ENCODE measurements at regions not wholly inside any gene's neighbourhood (a gene's known extent, or its start where the extent isn't known, plus 50 kb on each side); places are given as distances from the start of the nearest gene placed in this dataset.

DNA sequence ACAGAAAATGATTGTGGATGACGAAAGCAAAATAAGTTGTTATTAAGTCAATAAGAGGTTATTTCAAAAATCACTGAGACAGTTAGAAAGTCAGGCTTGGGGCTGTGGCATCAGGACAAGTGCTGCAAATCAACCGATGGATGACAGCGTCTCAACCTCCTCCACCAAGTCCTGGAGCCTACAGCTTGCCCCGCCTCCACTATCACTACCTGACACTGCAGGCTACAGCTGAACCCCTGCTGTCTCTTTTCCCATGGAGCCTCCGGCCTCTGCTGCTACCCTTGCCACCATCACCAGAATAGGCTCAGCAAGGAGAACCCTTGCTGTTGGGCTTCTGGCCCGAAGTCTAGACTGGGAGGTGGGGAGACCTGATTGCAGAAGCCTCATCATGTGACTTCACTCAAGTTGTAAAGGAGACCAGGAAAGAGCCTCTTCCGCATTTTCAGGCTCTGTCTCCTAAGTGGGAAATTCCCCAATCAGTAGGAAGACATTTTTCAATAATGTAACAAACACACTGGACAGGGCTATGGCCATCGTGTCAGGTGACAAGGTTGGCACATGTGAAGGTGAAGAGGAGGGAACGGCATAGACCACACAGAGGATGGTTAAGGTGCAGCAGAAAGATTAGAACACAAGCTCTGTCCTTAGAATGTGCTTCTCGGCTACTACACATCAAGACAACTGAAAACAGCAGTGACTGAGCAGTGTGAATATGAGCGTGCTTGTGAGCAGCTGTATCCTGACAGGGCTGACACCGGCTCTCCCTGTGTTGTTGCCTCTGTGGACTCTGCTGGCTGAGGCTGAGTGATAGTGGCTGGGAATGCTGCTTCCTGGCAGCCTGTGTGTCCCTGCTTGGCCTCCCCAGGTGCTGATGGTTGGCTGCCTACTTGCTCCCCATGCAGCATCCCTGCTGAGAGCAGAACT lies 660.7 kb downstream of the PTPRU start:
- H3K9ac ChIP-seq (ENCODE audit: extremely low read depth, low read length, poor library complexity, severe bottlenecking) = no peak overlapping the region
- no peak overlapping the region for H3K27ac ChIP-seq (ENCODE audit: low read depth, low read length)
- Mint-ChIP-seq H3K4me3 (no peak overlapping the region), H3K9me3 (no peaks in the 10 kb centered on the region), H3K4me1 (peaks cover 10% of the 10 kb centered on the region), H3K27me3 (ENCODE audit: insufficient read depth) (peaks cover 2% of the 10 kb centered on the region), H3K27ac (no peak overlapping the region), H3K36me3 (ENCODE audit: low read depth) (no peaks in the 10 kb centered on the region)
- 74 to 82% methylated on average over 9 to 12 of the region's 12 CpGs for WGBS, 2 experiments (ENCODE audit: insufficient coverage in 1 of 2, insufficient read length in 1 of 2)
- H3K4me3 ChIP-seq (ENCODE audit: low read length) = no peak overlapping the region
- H3K9me3 ChIP-seq (ENCODE audit: control insufficient read depth, low read length) = no peaks in the 10 kb centered on the region
- TF ChIP-seq, protein P1, sequence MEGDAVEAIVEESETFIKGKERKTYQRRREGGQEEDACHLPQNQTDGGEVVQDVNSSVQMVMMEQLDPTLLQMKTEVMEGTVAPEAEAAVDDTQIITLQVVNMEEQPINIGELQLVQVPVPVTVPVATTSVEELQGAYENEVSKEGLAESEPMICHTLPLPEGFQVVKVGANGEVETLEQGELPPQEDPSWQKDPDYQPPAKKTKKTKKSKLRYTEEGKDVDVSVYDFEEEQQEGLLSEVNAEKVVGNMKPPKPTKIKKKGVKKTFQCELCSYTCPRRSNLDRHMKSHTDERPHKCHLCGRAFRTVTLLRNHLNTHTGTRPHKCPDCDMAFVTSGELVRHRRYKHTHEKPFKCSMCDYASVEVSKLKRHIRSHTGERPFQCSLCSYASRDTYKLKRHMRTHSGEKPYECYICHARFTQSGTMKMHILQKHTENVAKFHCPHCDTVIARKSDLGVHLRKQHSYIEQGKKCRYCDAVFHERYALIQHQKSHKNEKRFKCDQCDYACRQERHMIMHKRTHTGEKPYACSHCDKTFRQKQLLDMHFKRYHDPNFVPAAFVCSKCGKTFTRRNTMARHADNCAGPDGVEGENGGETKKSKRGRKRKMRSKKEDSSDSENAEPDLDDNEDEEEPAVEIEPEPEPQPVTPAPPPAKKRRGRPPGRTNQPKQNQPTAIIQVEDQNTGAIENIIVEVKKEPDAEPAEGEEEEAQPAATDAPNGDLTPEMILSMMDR (conservative IDR thresholded peaks at IDR 0.05) = no peak
- no peaks in the 10 kb centered on the region for H3K27me3 ChIP-seq (ENCODE audit: control insufficient read depth, insufficient read depth, low read length, poor library complexity, severe bottlenecking)
- DNase-seq = no peak
- H3K36me3 ChIP-seq (ENCODE audit: control insufficient read depth, insufficient read depth, low read length) = no peaks in the 10 kb centered on the region
- no peaks in the 10 kb centered on the region for H3K4me1 ChIP-seq (ENCODE audit: control insufficient read depth, insufficient read depth, low read length)

DNA sequence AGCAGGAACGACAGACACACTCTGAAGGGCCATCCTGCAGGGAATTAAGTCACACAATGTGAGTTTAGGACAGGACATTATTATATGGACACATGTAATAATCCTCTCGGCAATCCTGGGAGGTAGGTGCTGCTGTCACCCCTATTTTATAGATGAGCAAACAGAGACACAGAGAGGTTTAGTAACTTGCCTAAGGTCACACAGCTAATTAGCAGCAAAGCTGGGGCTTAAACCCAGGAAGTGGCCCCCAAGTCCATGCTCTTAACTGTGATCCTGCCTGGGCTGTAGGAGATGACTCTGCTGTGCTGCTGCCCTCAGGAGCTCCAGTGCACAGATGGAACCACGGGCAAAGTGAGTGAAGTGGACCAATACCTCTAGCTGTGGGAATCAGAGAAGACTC lies 660.0 kb downstream of the PTPRU start:
- no peaks in the 10 kb centered on the region for H3K9me3 Mint-ChIP-seq
- TF ChIP-seq, protein P1 (conservative IDR thresholded peaks at IDR 0.05) = no peak
- Histone ChIP-seq H3K9ac (ENCODE audit: extremely low read depth, low read length, poor library complexity, severe bottlenecking) (no peak overlapping the region), H3K9me3 (ENCODE audit: control insufficient read depth, low read length) (no peaks in the 10 kb centered on the region), H3K27ac (ENCODE audit: low read depth, low read length) (no peak overlapping the region), H3K27me3 (ENCODE audit: control insufficient read depth, insufficient read depth, low read length, poor library complexity, severe bottlenecking) (peaks cover 7% of the 10 kb centered on the region), H3K36me3 (ENCODE audit: control insufficient read depth, insufficient read depth, low read length) (no peaks in the 10 kb centered on the region), H3K4me3 (ENCODE audit: low read length) (no peak overlapping the region), H3K4me1 (ENCODE audit: control insufficient read depth, insufficient read depth, low read length) (no peaks in the 10 kb centered on the region)
- 87 to 96% methylated on average over 3 of the region's 3 CpGs for WGBS, 2 experiments (ENCODE audit: insufficient coverage in 1 of 2, insufficient read length in 1 of 2)
- H3K27me3 Mint-ChIP-seq (ENCODE audit: insufficient read depth) = peaks cover 3% of the 10 kb centered on the region
- no peak overlapping the region for H3K4me3 Mint-ChIP-seq
- no peak overlapping the region for H3K27ac Mint-ChIP-seq
- no peak for DNase-seq
- H3K4me1 Mint-ChIP-seq = peaks cover 2% of the 10 kb centered on the region
- no peaks in the 10 kb centered on the region for H3K36me3 Mint-ChIP-seq (ENCODE audit: low read depth)

DNA sequence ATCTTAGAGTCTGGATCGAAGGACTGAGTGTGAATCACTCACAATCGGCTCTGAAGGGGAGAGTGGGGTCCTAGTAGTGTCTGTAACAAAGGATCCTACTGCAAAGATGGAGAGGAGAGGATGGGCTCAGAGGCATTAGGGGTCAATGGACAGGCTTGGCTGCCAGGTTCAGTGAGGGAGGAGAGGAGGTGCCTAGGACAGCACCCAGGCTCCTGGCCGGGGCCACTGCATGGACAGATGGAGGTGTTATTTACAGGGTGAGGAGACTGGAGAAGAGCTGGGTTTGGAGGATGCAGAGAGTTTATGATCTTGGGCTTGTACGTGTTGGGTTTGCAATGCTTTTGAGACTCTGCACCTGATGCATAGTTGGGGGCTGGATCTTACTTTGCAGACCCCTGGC lies 658.9 kb downstream of the PTPRU start:
- Histone ChIP-seq H3K9me3 (ENCODE audit: control insufficient read depth, low read length) (no peaks in the 10 kb centered on the region), H3K27me3 (ENCODE audit: control insufficient read depth, insufficient read depth, low read length, poor library complexity, severe bottlenecking) (peaks cover 10% of the 10 kb centered on the region), H3K9ac (ENCODE audit: extremely low read depth, low read length, poor library complexity, severe bottlenecking) (no peak overlapping the region), H3K4me1 (ENCODE audit: control insufficient read depth, insufficient read depth, low read length) (no peaks in the 10 kb centered on the region), H3K4me3 (ENCODE audit: low read length) (no peak overlapping the region), H3K36me3 (ENCODE audit: control insufficient read depth, insufficient read depth, low read length) (no peaks in the 10 kb centered on the region), H3K27ac (ENCODE audit: low read depth, low read length) (no peak overlapping the region)
- no peaks in the 10 kb centered on the region for H3K36me3 Mint-ChIP-seq (ENCODE audit: low read depth)
- WGBS, 2 experiments (ENCODE audit: insufficient coverage in 1 of 2, insufficient read length in 1 of 2) = 84 to 89% methylated on average over 3 to 4 of the region's 4 CpGs
- peaks cover 3% of the 10 kb centered on the region for H3K27me3 Mint-ChIP-seq (ENCODE audit: insufficient read depth)
- TF ChIP-seq, protein P1 (conservative IDR thresholded peaks at IDR 0.05) = no peak
- no peak overlapping the region for H3K4me3 Mint-ChIP-seq
- no peaks in the 10 kb centered on the region for H3K9me3 Mint-ChIP-seq
- DNase-seq = no peak
- H3K4me1 Mint-ChIP-seq = no peaks in the 10 kb centered on the region
- H3K27ac Mint-ChIP-seq = no peak overlapping the region

Data from endodermal cell (in vitro differentiated cells).